WTC11 (cell line): ENCODE measurements at regions not wholly inside any gene's neighbourhood (a gene's known extent, or its start where the extent isn't known, plus 50 kb on each side); places are given as distances from the start of the nearest gene placed in this dataset.

ENCODE experiments used
- ATAC-seq: fragments of 200-7000 bp; cut with Tn5 transposase; 2 replicates; pipeline ENCODE4 v1.10.0; 2021; ENCODE audit warnings: mild to moderate bottlenecking, moderate library complexity
- CTCF ChIA-PET: fragments of 300-600 bp; sonication (Branson Sonifier 250); formaldehyde crosslinking; loops from one replicate; lab custom pipeline; 2021; ENCODE audit warnings: antibody characterized with exemption; lab: Charles Lee
- POLR2A ChIA-PET: fragments of 350-600 bp; sonication (Branson Sonifier 250); formaldehyde crosslinking; loops from one replicate; lab custom pipeline; 2021; ENCODE audit warnings: antibody characterized with exemption; lab: Charles Lee
- DNase-seq: peaks from one replicate; pipeline ENCODE4 v3.0.0; 2021; ENCODE audit warnings: low spot score
- H3K27ac Mint-ChIP-seq: 2 replicates; pipeline ENCODE4 v1.8.0; 2021; ENCODE audit warnings: mixed read lengths
- H3K27me3 Mint-ChIP-seq: 2 replicates; pipeline ENCODE4 v1.8.0; 2021; ENCODE audit warnings: low read depth, mild to moderate bottlenecking, moderate library complexity, mixed read lengths
- H3K36me3 Mint-ChIP-seq: 2 replicates; pipeline ENCODE4 v1.8.0; 2021; ENCODE audit warnings: mixed read lengths
- H3K4me1 Mint-ChIP-seq: 2 replicates; pipeline ENCODE4 v1.8.0; 2022; ENCODE audit warnings: mixed read lengths
- H3K4me3 Mint-ChIP-seq: 2 replicates; pipeline ENCODE4 v1.8.0; 2021; ENCODE audit warnings: mild to moderate bottlenecking, moderate library complexity, mixed read lengths
- H3K9me3 Mint-ChIP-seq: 2 replicates; pipeline ENCODE4 v1.8.0; 2021; ENCODE audit warnings: mixed read lengths
- AFF4 ChIP-seq: sonication (generic); formaldehyde crosslinking; IDR thresholded peaks from 2 replicates; pipeline ENCODE4 v1.8.1; 2023; ENCODE audit warnings: mild to moderate bottlenecking, missing genetic modification reagents, borderline replicate concordance
- CBFB ChIP-seq: sonication (generic); formaldehyde crosslinking; IDR thresholded peaks from 2 replicates; pipeline ENCODE4 v1.8.1; 2022; ENCODE audit warnings: mild to moderate bottlenecking, low read depth, missing genetic modification reagents
- E2F1 ChIP-seq: sonication (generic); formaldehyde crosslinking; IDR thresholded peaks from 2 replicates; pipeline ENCODE4 v1.8.0; 2022; ENCODE audit warnings: mild to moderate bottlenecking, missing genetic modification reagents
- E2F5 ChIP-seq: sonication (generic); formaldehyde crosslinking; IDR thresholded peaks from 2 replicates; pipeline ENCODE4 v1.8.1; 2022; ENCODE audit warnings: mild to moderate bottlenecking, moderate library complexity, missing genetic modification reagents
- EMX1 ChIP-seq: fragments of 250-450 bp; sonication (Bioruptor Pico); IDR thresholded peaks from 2 replicates; pipeline ENCODE4 v1.8.0; 2021; ENCODE audit warnings: mild to moderate bottlenecking
- ERG ChIP-seq: fragments of 250-450 bp; sonication (Bioruptor Pico); IDR thresholded peaks from 2 replicates; pipeline ENCODE4 v1.8.0; 2021; ENCODE audit warnings: mild to moderate bottlenecking
- ESRRA ChIP-seq: sonication (generic); formaldehyde crosslinking; IDR thresholded peaks from 2 replicates; pipeline ENCODE4 v1.8.1; 2022; ENCODE audit warnings: mild to moderate bottlenecking, missing genetic modification reagents, borderline replicate concordance
- FOXP1 ChIP-seq: sonication (generic); formaldehyde crosslinking; IDR thresholded peaks from 2 replicates; pipeline ENCODE4 v1.8.0; 2022; ENCODE audit warnings: missing genetic modification reagents, mild to moderate bottlenecking, moderate library complexity, borderline replicate concordance
- JUN ChIP-seq: sonication (generic); formaldehyde crosslinking; IDR thresholded peaks from 2 replicates; pipeline ENCODE4 v1.8.0; 2023; ENCODE audit warnings: mild to moderate bottlenecking, missing genetic modification reagents
- MAX ChIP-seq: sonication (generic); formaldehyde crosslinking; IDR thresholded peaks from 2 replicates; pipeline ENCODE4 v1.8.0; 2022; ENCODE audit warnings: mild to moderate bottlenecking, missing genetic modification reagents
- MLX ChIP-seq: sonication (generic); formaldehyde crosslinking; IDR thresholded peaks from 2 replicates; pipeline ENCODE4 v1.8.1; 2023; ENCODE audit warnings: mild to moderate bottlenecking, missing genetic modification reagents, moderate library complexity
- MXD4 ChIP-seq: fragments of 250-450 bp; sonication (Bioruptor Pico); IDR thresholded peaks from 2 replicates; pipeline ENCODE4 v1.8.0; 2021; ENCODE audit warnings: mild to moderate bottlenecking, moderate library complexity, borderline replicate concordance
- NR3C1 ChIP-seq: sonication (generic); formaldehyde crosslinking; conservative IDR thresholded peaks from 2 replicates; pipeline ENCODE4 v1.8.1; 2023; ENCODE audit warnings: low read depth, mild to moderate bottlenecking, missing genetic modification reagents
- OVOL2 ChIP-seq: fragments of 250-450 bp; sonication (Bioruptor Pico); IDR thresholded peaks from 2 replicates; pipeline ENCODE4 v1.9.0; 2021; ENCODE audit warnings: mild to moderate bottlenecking, borderline replicate concordance
- PRRX2 ChIP-seq: fragments of 250-450 bp; sonication (Bioruptor Pico); IDR thresholded peaks from 2 replicates; pipeline ENCODE4 v1.8.0; 2021; ENCODE audit warnings: mild to moderate bottlenecking
- ZNF121 ChIP-seq: sonication (generic); formaldehyde crosslinking; IDR thresholded peaks from 2 replicates; pipeline ENCODE4 v1.8.0; 2023; ENCODE audit warnings: missing genetic modification reagents
- ZNF219 ChIP-seq: sonication (generic); formaldehyde crosslinking; IDR thresholded peaks from 2 replicates; pipeline ENCODE4 v1.8.0; 2023; ENCODE audit warnings: missing genetic modification reagents, mild to moderate bottlenecking, borderline replicate concordance
- ZNF396 ChIP-seq: fragments of 250-450 bp; sonication (Bioruptor Pico); IDR thresholded peaks from 2 replicates; pipeline ENCODE4 v1.8.0; 2021; ENCODE audit warnings: mild to moderate bottlenecking, moderate library complexity, borderline replicate concordance
- ZNF423 ChIP-seq: fragments of 250-450 bp; sonication (Bioruptor Pico); IDR thresholded peaks from 2 replicates; pipeline ENCODE4 v2.1.2; 2022; ENCODE audit warnings: mild to moderate bottlenecking, moderate library complexity
- ZNF512 ChIP-seq: sonication (generic); formaldehyde crosslinking; IDR thresholded peaks from 2 replicates; pipeline ENCODE4 v1.8.1; 2022; ENCODE audit warnings: missing genetic modification reagents, borderline replicate concordance
- ZSCAN18 ChIP-seq: fragments of 250-450 bp; sonication (Bioruptor Pico); IDR thresholded peaks from 2 replicates; pipeline ENCODE4 v2.1.2; 2022; ENCODE audit warnings: mild to moderate bottlenecking, moderate library complexity

- POLR2A ChIA-PET = no interaction called here
- CTCF ChIA-PET = no interaction called here
- peaks cover 6% of the 10 kb centered on the region for H3K9me3 Mint-ChIP-seq
- DNase-seq (no peak), ATAC-seq (no peak)
- H3K36me3 Mint-ChIP-seq = peaks cover 7% of the 10 kb centered on the region; the same call in 1 of the 2 replicates
- H3K4me1 Mint-ChIP-seq = no peaks in the 10 kb centered on the region
- no peak overlapping the region for H3K27ac Mint-ChIP-seq
- H3K27me3 Mint-ChIP-seq = no peaks in the 10 kb centered on the region
- no peak for TF ChIP-seq ZSCAN18 (CRISPR knock-in tag)
- TF ChIP-seq ZNF219 (CRISPR knock-in tag) = no peak
- no peak for TF ChIP-seq NR3C1 (CRISPR knock-in tag)
- TF ChIP-seq CBFB (CRISPR knock-in tag) = no peak
- TF ChIP-seq ZNF396 (CRISPR knock-in tag) = no peak
- no peak for TF ChIP-seq MAX (CRISPR knock-in tag)
- TF ChIP-seq ESRRA = no peak
- no peak for TF ChIP-seq E2F5
- TF ChIP-seq EMX1 (CRISPR knock-in tag) = no peak
- no peak for TF ChIP-seq ERG
- TF ChIP-seq E2F1 = no peak
- TF ChIP-seq MLX (CRISPR knock-in tag) = no peak
- TF ChIP-seq ZNF423 = no peak
- TF ChIP-seq MXD4 (CRISPR knock-in tag) = no peak
- TF ChIP-seq JUN = no peak
- no peak for TF ChIP-seq AFF4
- no peak for TF ChIP-seq PRRX2 (CRISPR knock-in tag)
- TF ChIP-seq OVOL2 = no peak
- H3K4me3 Mint-ChIP-seq = no peak overlapping the region
Observed at GRCh38 chr2:153420394-153420793, 58.2 kb downstream of the RPRM start.

- Mint-ChIP-seq H3K27ac (no peak overlapping the region), H3K4me3 (no peak overlapping the region), H3K9me3 (peaks cover 6% of the 10 kb centered on the region), H3K27me3 (no peaks in the 10 kb centered on the region), H3K4me1 (0 out of 2 replicates have a peak, but pooled peaks cover 3% of the 10 kb centered on the region), H3K36me3 (peaks cover 7% of the 10 kb centered on the region; the same call in 1 of the 2 replicates)
- DNase-seq (no peak), ATAC-seq (no peak)
- ChIA-PET POLR2A (no interaction called here), CTCF (no interaction called here)
- TF ChIP-seq FOXP1 (CRISPR knock-in tag) (no peak), ZNF512 (CRISPR knock-in tag) (no peak), ZNF121 (no peak), MXD4 (CRISPR knock-in tag) (no peak)
Observed at GRCh38 chr2:153417077-153417476, 61.5 kb downstream of the RPRM start.
